ENCODE measurements at regions not wholly inside any gene's neighbourhood (a gene's known extent, or its start where the extent isn't known, plus 50 kb on each side); places are given as distances from the start of the nearest gene placed in this dataset.
"Not testable (repeated sequence)": the region's sequence is repeated elsewhere in the genome, so short reads cannot be mapped to it uniquely, and the experiment has no call there.

- Histone ChIP-seq H3K4me3 (no peak overlapping the region), H3K79me2 (ENCODE audit: low read depth) (no peaks in the 10 kb centered on the region), H3F3A (ENCODE audit: insufficient read depth, low read depth) (no peaks in the 10 kb centered on the region), H3K27ac (no peak overlapping the region), H3K4me1 (replicated peaks; ENCODE audit: insufficient read depth) (no peaks in the 10 kb centered on the region), H3K4me2 (no peak overlapping the region), H3K9me3 (ENCODE audit: insufficient read depth, low read depth) (no peaks in the 10 kb centered on the region), H3K27me3 (ENCODE audit: insufficient read depth, low read depth) (peaks cover 3% of the 10 kb centered on the region), H3K36me3 (ENCODE audit: low read depth) (no peaks in the 10 kb centered on the region), H4K20me1 (ENCODE audit: insufficient read depth) (no peaks in the 10 kb centered on the region), H3K9me2 (ENCODE audit: insufficient read depth) (no peaks in the 10 kb centered on the region), H2AFZ (no peak overlapping the region)
- CTCF ChIA-PET: no interaction called here
- DNase-seq: no peak
- POLR2A ChIA-PET (ENCODE audit: unreplicated experiment): no interaction called here
- no TSS peak for BruUV-seq (replicated peaks)
- no peak for TF ChIP-seq CTCF (conservative IDR thresholded peaks at IDR 0.05)
- intact Hi-C loops (cut with micrococcal nuclease; ENCODE audit: unreplicated experiment): no loop called here
These were observed 681.6 kb downstream of the KCNJ18 start for GRCh38 chr17:22373911-22374310.

- Histone ChIP-seq H3K9me2 (ENCODE audit: insufficient read depth) (no peaks in the 10 kb centered on the region), H4K20me1 (ENCODE audit: insufficient read depth) (no peaks in the 10 kb centered on the region), H3K27ac (no peak overlapping the region), H3K4me3 (no peak overlapping the region), H3F3A (ENCODE audit: insufficient read depth, low read depth) (no peaks in the 10 kb centered on the region), H2AFZ (no peak overlapping the region), H3K4me2 (no peak overlapping the region), H3K36me3 (ENCODE audit: low read depth) (no peaks in the 10 kb centered on the region), H3K4me1 (replicated peaks; ENCODE audit: insufficient read depth) (no peaks in the 10 kb centered on the region), H3K9me3 (ENCODE audit: insufficient read depth, low read depth) (no peaks in the 10 kb centered on the region), H3K27me3 (ENCODE audit: insufficient read depth, low read depth) (peaks cover 3% of the 10 kb centered on the region), H3K79me2 (ENCODE audit: low read depth) (no peaks in the 10 kb centered on the region)
- BruUV-seq (replicated peaks): no TSS peak
- ChIA-PET POLR2A (ENCODE audit: unreplicated experiment) (no interaction called here), CTCF (no interaction called here)
- no peak for DNase-seq
- intact Hi-C loops (cut with micrococcal nuclease; ENCODE audit: unreplicated experiment): no loop called here
- TF ChIP-seq EZH2 (IDR thresholded peaks at IDR 0.05; ENCODE audit: low read depth) (no peak), CTCF (conservative IDR thresholded peaks at IDR 0.05) (no peak)
These were observed 682.4 kb downstream of the KCNJ18 start for GRCh38 chr17:22374741-22375140.

GRCh38 chr17:22376747-22377146 is 684.4 kb downstream of the KCNJ18 start:
- H3F3A ChIP-seq (ENCODE audit: insufficient read depth, low read depth); H3K9me2 ChIP-seq (ENCODE audit: insufficient read depth); BruUV-seq (replicated peaks); H3K27me3 ChIP-seq (ENCODE audit: insufficient read depth, low read depth); H3K4me2 ChIP-seq; H3K27ac ChIP-seq; H4K20me1 ChIP-seq (ENCODE audit: insufficient read depth); H3K79me2 ChIP-seq (ENCODE audit: low read depth); H3K36me3 ChIP-seq (ENCODE audit: low read depth); DNase-seq; H3K4me3 ChIP-seq; CTCF ChIA-PET; intact Hi-C loops (cut with micrococcal nuclease; ENCODE audit: unreplicated experiment); POLR2A ChIA-PET (ENCODE audit: unreplicated experiment); H3K9me3 ChIP-seq (ENCODE audit: insufficient read depth, low read depth); H3K4me1 ChIP-seq (replicated peaks; ENCODE audit: insufficient read depth); H2AFZ ChIP-seq: not testable (repeated sequence)

GRCh38 chr17:22378748-22379147 is 686.4 kb downstream of the KCNJ18 start:
- H3K36me3 ChIP-seq (ENCODE audit: low read depth); BruUV-seq (replicated peaks); CTCF ChIA-PET; H3F3A ChIP-seq (ENCODE audit: insufficient read depth, low read depth); H3K4me1 ChIP-seq (replicated peaks; ENCODE audit: insufficient read depth); H3K79me2 ChIP-seq (ENCODE audit: low read depth); H3K4me3 ChIP-seq; intact Hi-C loops (cut with micrococcal nuclease; ENCODE audit: unreplicated experiment); H4K20me1 ChIP-seq (ENCODE audit: insufficient read depth); H3K4me2 ChIP-seq; H3K9me2 ChIP-seq (ENCODE audit: insufficient read depth); H3K9me3 ChIP-seq (ENCODE audit: insufficient read depth, low read depth); H2AFZ ChIP-seq; POLR2A ChIA-PET (ENCODE audit: unreplicated experiment); DNase-seq; H3K27me3 ChIP-seq (ENCODE audit: insufficient read depth, low read depth); H3K27ac ChIP-seq: not testable (repeated sequence)

GRCh38 chr17:22381589-22381988 is 689.3 kb downstream of the KCNJ18 start:
- CTCF ChIA-PET; DNase-seq; H3K4me3 ChIP-seq; H3K36me3 ChIP-seq (ENCODE audit: low read depth); POLR2A ChIA-PET (ENCODE audit: unreplicated experiment); H3K4me1 ChIP-seq (replicated peaks; ENCODE audit: insufficient read depth); H2AFZ ChIP-seq; H3K9me2 ChIP-seq (ENCODE audit: insufficient read depth); H4K20me1 ChIP-seq (ENCODE audit: insufficient read depth); H3K79me2 ChIP-seq (ENCODE audit: low read depth); BruUV-seq (replicated peaks); H3K4me2 ChIP-seq; H3K27ac ChIP-seq; H3K9me3 ChIP-seq (ENCODE audit: insufficient read depth, low read depth); H3F3A ChIP-seq (ENCODE audit: insufficient read depth, low read depth); intact Hi-C loops (cut with micrococcal nuclease; ENCODE audit: unreplicated experiment); H3K27me3 ChIP-seq (ENCODE audit: insufficient read depth, low read depth): not testable (repeated sequence)

GRCh38 chr17:22383772-22384460 is 691.6 kb downstream of the KCNJ18 start:
- H3K36me3 ChIP-seq (ENCODE audit: low read depth); H3F3A ChIP-seq (ENCODE audit: insufficient read depth, low read depth); H3K27me3 ChIP-seq (ENCODE audit: insufficient read depth, low read depth); CTCF ChIA-PET; H3K79me2 ChIP-seq (ENCODE audit: low read depth); H3K9me3 ChIP-seq (ENCODE audit: insufficient read depth, low read depth); H3K4me1 ChIP-seq (replicated peaks; ENCODE audit: insufficient read depth); H3K9me2 ChIP-seq (ENCODE audit: insufficient read depth); intact Hi-C loops (cut with micrococcal nuclease; ENCODE audit: unreplicated experiment); H3K4me3 ChIP-seq; BruUV-seq (replicated peaks); POLR2A ChIA-PET (ENCODE audit: unreplicated experiment); H3K27ac ChIP-seq; H3K4me2 ChIP-seq; H4K20me1 ChIP-seq (ENCODE audit: insufficient read depth); H2AFZ ChIP-seq; DNase-seq: not testable (repeated sequence)
